HEK293 (cell line): ENCODE measurements at regions not wholly inside any gene's neighbourhood (a gene's known extent, or its start where the extent isn't known, plus 50 kb on each side); places are given as distances from the start of the nearest gene placed in this dataset.

Experiments
- CTCF ChIA-PET: fragments of 350-600 bp; formaldehyde crosslinking; extraction: SDS; loops from one replicate; lab custom pipeline; 2021; ENCODE audit warnings: antibody characterized with exemption; lab: Yijun Ruan, JAX
- POLR2A ChIA-PET: fragments of 300-600 bp; formaldehyde crosslinking; extraction: SDS; loops from one replicate; lab custom pipeline; 2020; ENCODE audit warnings: antibody characterized with exemption, inconsistent platforms; lab: Yijun Ruan, JAX
- H3K27ac ChIP-seq: fragments of 200-500 bp; sonication (Bioruptor generic); 2 replicates; pipeline ENCODE4 v1.5.1; 2014; ENCODE audit warnings: low read depth, low read length, control low read depth, inconsistent platforms; ENCODE audit errors: extremely low read depth
- H3K36me3 ChIP-seq, 2 experiments: fragments of 200-500 bp in 1 of 2; sonication (Bioruptor generic) in 1 of 2; 1 replicate in 1 of 2; 2 replicates in 1 of 2; pipeline ENCODE4 v1.5.1; 2014 to 2017; ENCODE audit warnings: inconsistent platforms in 2 of 2, low read length in 2 of 2; ENCODE audit not compliant: control insufficient read depth in 2 of 2, insufficient read depth in 1 of 2
- H3K4me1 ChIP-seq: fragments of 200-500 bp; sonication (Bioruptor generic); 2 replicates; pipeline ENCODE4 v1.5.1; 2014; ENCODE audit warnings: mild to moderate bottlenecking, low read length, inconsistent platforms; ENCODE audit not compliant: control insufficient read depth, insufficient read depth
- H3K4me3 ChIP-seq: 2 replicates; pipeline ENCODE4 v1.5.1; 2011; ENCODE audit warnings: low read depth, mild to moderate bottlenecking, control low read depth, low read length, moderate library complexity
- H3K9me3 ChIP-seq: fragments of 200-500 bp; sonication (Bioruptor generic); 2 replicates; pipeline ENCODE4 v1.5.1; 2014; ENCODE audit warnings: low read depth, low read length, inconsistent platforms; ENCODE audit not compliant: control insufficient read depth, insufficient read depth
- PATZ1 ChIP-seq: fragments of 450-650 bp; formaldehyde crosslinking; IDR thresholded peaks from 2 replicates; pipeline ENCODE4 v1.5.1; 2016; ENCODE audit warnings: missing biosample characterization, missing genetic modification characterization
- ZBTB10 ChIP-seq: fragments of 450-650 bp; formaldehyde crosslinking; IDR thresholded peaks from 2 replicates; pipeline ENCODE4 v1.5.1; 2016; ENCODE audit warnings: missing biosample characterization, missing genetic modification characterization
- ZNF146 ChIP-seq: fragments of 450-650 bp; formaldehyde crosslinking; IDR thresholded peaks from 2 replicates; pipeline ENCODE4 v1.5.1; 2016; ENCODE audit warnings: missing biosample characterization, missing genetic modification characterization
- ZNF211 ChIP-seq: fragments of 450-650 bp; formaldehyde crosslinking; IDR thresholded peaks from 2 replicates; pipeline ENCODE4 v1.5.1; 2016; ENCODE audit warnings: low read depth, missing biosample characterization, missing genetic modification characterization
- ZNF26 ChIP-seq: fragments of 450-650 bp; formaldehyde crosslinking; IDR thresholded peaks from 2 replicates; pipeline ENCODE4 v1.5.1; 2016; ENCODE audit warnings: missing biosample characterization, missing genetic modification characterization
- ZNF354C ChIP-seq: fragments of 450-650 bp; formaldehyde crosslinking; IDR thresholded peaks from 2 replicates; pipeline ENCODE4 v1.5.1; 2016; ENCODE audit warnings: missing biosample characterization, missing genetic modification characterization, low read depth, borderline replicate concordance
- ZNF560 ChIP-seq: fragments of 450-650 bp; formaldehyde crosslinking; IDR thresholded peaks from 2 replicates; pipeline ENCODE4 v1.5.1; 2017; ENCODE audit warnings: missing biosample characterization, missing genetic modification characterization, borderline replicate concordance
- ZSCAN23 ChIP-seq: fragments of 450-650 bp; formaldehyde crosslinking; IDR thresholded peaks from 2 replicates; pipeline ENCODE4 v1.5.1; 2016; ENCODE audit warnings: missing biosample characterization, missing genetic modification characterization
- TF ChIP-seq, protein P1 (sequence below): fragments of 450-650 bp; formaldehyde crosslinking; IDR thresholded peaks from 2 replicates; pipeline ENCODE4 v1.5.1; 2016; ENCODE audit warnings: missing biosample characterization, missing genetic modification characterization
- TF ChIP-seq, protein P2 (sequence below): fragments of 450-650 bp; IDR thresholded peaks from 2 replicates; pipeline ENCODE4 v1.5.1; 2018; ENCODE audit warnings: missing biosample characterization, mild to moderate bottlenecking, missing genetic modification characterization

DNA sequence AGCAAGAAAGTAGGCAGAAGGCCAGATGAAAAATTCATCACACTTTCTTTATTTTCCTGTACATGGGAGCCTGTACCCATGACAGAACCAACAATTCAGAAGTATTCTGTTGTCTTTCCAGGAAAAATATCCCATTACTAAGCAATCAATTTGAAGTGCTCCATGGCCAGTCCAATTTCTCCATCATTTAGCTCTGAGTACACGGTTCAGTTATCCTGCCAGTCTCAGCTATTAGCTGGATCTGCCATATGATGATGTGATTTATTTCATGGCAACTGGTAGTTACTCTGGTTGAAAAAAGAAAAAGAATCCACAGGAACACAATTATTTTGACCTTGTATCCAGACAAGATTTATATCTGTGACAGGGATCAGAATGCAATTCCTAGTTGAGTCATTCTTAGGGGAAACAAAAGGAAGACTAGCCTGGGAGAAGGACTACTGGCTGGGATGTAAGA, 70.6 kb upstream of the GORAB start:
- H3K4me3 ChIP-seq, result no peak overlapping the region
- H3K36me3 ChIP-seq, result no peaks in the 10 kb centered on the region
- no peak overlapping the region for H3K27ac ChIP-seq
- TF ChIP-seq, protein P1, sequence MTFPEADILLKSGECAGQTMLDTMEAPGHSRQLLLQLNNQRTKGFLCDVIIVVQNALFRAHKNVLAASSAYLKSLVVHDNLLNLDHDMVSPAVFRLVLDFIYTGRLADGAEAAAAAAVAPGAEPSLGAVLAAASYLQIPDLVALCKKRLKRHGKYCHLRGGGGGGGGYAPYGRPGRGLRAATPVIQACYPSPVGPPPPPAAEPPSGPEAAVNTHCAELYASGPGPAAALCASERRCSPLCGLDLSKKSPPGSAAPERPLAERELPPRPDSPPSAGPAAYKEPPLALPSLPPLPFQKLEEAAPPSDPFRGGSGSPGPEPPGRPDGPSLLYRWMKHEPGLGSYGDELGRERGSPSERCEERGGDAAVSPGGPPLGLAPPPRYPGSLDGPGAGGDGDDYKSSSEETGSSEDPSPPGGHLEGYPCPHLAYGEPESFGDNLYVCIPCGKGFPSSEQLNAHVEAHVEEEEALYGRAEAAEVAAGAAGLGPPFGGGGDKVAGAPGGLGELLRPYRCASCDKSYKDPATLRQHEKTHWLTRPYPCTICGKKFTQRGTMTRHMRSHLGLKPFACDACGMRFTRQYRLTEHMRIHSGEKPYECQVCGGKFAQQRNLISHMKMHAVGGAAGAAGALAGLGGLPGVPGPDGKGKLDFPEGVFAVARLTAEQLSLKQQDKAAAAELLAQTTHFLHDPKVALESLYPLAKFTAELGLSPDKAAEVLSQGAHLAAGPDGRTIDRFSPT (tag by site-specific recombination), result no peak
- no peak for TF ChIP-seq ZBTB10
- no peak for TF ChIP-seq ZNF211 (tag by site-specific recombination)
- TF ChIP-seq, protein P2, sequence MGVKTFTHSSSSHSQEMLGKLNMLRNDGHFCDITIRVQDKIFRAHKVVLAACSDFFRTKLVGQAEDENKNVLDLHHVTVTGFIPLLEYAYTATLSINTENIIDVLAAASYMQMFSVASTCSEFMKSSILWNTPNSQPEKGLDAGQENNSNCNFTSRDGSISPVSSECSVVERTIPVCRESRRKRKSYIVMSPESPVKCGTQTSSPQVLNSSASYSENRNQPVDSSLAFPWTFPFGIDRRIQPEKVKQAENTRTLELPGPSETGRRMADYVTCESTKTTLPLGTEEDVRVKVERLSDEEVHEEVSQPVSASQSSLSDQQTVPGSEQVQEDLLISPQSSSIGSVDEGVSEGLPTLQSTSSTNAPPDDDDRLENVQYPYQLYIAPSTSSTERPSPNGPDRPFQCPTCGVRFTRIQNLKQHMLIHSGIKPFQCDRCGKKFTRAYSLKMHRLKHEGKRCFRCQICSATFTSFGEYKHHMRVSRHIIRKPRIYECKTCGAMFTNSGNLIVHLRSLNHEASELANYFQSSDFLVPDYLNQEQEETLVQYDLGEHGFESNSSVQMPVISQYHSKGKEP (tag by site-specific recombination), result no peak
- no peak for TF ChIP-seq ZSCAN23 (tag by site-specific recombination)
- TF ChIP-seq ZNF26, result no peak
- TF ChIP-seq, all 188 proteins: peak for 0
- no peaks in the 10 kb centered on the region for H3K4me1 ChIP-seq
- no peaks in the 10 kb centered on the region for H3K9me3 ChIP-seq
- CTCF ChIA-PET, result no interaction called here
- POLR2A ChIA-PET, result no interaction called here

DNA sequence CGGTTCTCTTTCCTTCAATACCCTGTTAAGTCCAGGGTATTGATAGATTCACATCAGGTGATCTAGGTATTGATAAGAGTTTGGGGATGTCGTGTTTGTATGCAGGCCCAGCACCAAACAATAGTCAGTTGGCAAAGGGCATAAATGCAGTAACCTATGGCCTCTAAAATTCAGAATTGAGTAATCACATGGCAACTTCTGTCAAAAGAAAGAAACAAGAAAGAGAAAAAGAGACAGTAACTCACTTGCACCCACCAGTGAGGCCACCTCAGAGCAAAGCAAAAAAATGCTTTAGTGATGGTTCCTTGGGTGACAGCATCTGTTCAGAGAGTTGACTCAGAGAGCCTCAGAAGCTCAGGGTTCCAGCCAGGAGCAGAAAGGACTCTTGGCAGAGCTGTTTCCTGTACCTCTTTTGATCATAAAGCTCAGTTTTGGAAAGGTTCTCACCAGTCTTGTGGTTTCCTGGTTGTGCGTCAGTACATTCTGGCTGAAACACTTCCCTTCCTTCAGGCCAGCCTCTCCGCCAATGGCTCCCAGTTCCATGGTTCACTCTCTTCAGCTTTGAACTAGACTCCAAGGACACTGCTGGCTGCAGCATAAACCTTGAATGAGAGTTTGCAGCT, 70.1 kb upstream of the GORAB start:
- Histone ChIP-seq H3K9me3 (no peaks in the 10 kb centered on the region), H3K27ac (no peak overlapping the region), H3K4me3 (no peak overlapping the region), H3K4me1 (no peaks in the 10 kb centered on the region), H3K36me3 (no peaks in the 10 kb centered on the region)
- CTCF ChIA-PET, result interaction anchor here (0.6 kb wide), 1 partner anchor 24 kb away, joined by 3 read pairs; no protein-coding TSS in a partner anchor
- POLR2A ChIA-PET, result no interaction called here
- TF ChIP-seq ZNF560 (tag by site-specific recombination) (no peak), ZNF354C (tag by site-specific recombination) (no peak), ZNF146 (tag by site-specific recombination) (no peak), PATZ1 (tag by site-specific recombination) (no peak)
